ENCODE measurements at regions not wholly inside any gene's neighbourhood (a gene's known extent, or its start where the extent isn't known, plus 50 kb on each side); places are given as distances from the start of the nearest gene placed in this dataset.

- Mint-ChIP-seq H3K4me1 (peaks cover 2 to 3% of the 10 kb centered on the region in 2 experiments; a peak in 1 of 4 replicates), H3K9me3 (peaks cover 2 to 15% of the 10 kb centered on the region in 2 experiments), H3K27me3 (ENCODE audit: low read depth) (no peaks in the 10 kb centered on the region), H3K27ac (no peak overlapping the region), H3K4me3 (no peak overlapping the region), H3K36me3 (ENCODE audit: insufficient read depth in 1 of 3, low read depth in 3 of 3) (peaks cover 0 to 9% (median 0%) of the 10 kb centered on the region in 3 experiments; a peak in 1 of 7 replicates)
- Histone ChIP-seq H2BK12ac (ENCODE audit: insufficient read length, low read depth, low read length) (no peak overlapping the region), H3K14ac (ENCODE audit: insufficient read depth, low read length) (no peak overlapping the region), H3K79me1 (ENCODE audit: insufficient read depth, low read depth, low read length, poor library complexity, severe bottlenecking) (no peaks in the 10 kb centered on the region), H2BK120ac (ENCODE audit: low read depth, low read length, poor library complexity, severe bottlenecking) (no peak overlapping the region), H3K56ac (ENCODE audit: insufficient read length, low read depth, low read length) (no peak overlapping the region), H3K4ac (ENCODE audit: low read depth, low read length) (no peak overlapping the region), H3K9me3 (ENCODE audit: control insufficient read depth, low read depth, low read length) (no peaks in the 10 kb centered on the region), H3T11ph (ENCODE audit: low read length) (no peak overlapping the region), H2AFZ (ENCODE audit: low read length) (no peak overlapping the region), H3K27me3 (ENCODE audit: insufficient read depth, low read length) (no peaks in the 10 kb centered on the region), H2AK5ac (ENCODE audit: insufficient read length, low read length) (no peak overlapping the region), H4K5ac (ENCODE audit: insufficient read length, low read depth, low read length) (no peak overlapping the region), H3K23me2 (ENCODE audit: insufficient read length, low read depth, low read length, poor library complexity, severe bottlenecking) (no peaks in the 10 kb centered on the region), H3K27ac (ENCODE audit: insufficient read length, low read depth, low read length) (no peak overlapping the region), H3K23ac (ENCODE audit: insufficient read length, low read depth, low read length) (no peak overlapping the region), H4K8ac (replicated peaks; ENCODE audit: insufficient read length, low read depth, low read length) (no peak overlapping the region), H4K20me1 (ENCODE audit: control insufficient read depth, insufficient read depth, insufficient read length) (no peaks in the 10 kb centered on the region), H3K4me1 (ENCODE audit: insufficient read depth, low read length) (no peaks in the 10 kb centered on the region), H2BK20ac (ENCODE audit: low read depth, low read length, poor library complexity, severe bottlenecking) (no peak overlapping the region), H2BK15ac (ENCODE audit: low read depth, low read length) (no peak overlapping the region), H4K91ac (ENCODE audit: insufficient read length, low read depth, low read length) (no peak overlapping the region), H3K9ac (ENCODE audit: extremely low read depth, insufficient read length, low read length) (no peak overlapping the region), H2BK5ac (ENCODE audit: insufficient read length, low read length) (no peak overlapping the region), H3K18ac (ENCODE audit: insufficient read length, low read depth, low read length) (no peak overlapping the region), H3K79me2 (ENCODE audit: insufficient read depth, low read length) (no peaks in the 10 kb centered on the region), H3K4me2 (ENCODE audit: insufficient read depth, insufficient read length, low read length) (no peak overlapping the region)
- no CpG with 5 or more reads among the region's 2 CpGs for WGBS (ENCODE audit: extremely low coverage, insufficient read length, low lambda C conversion rate)
- DNase-seq: no peak
- no peak for TF ChIP-seq CTCF (conservative IDR thresholded peaks at IDR 0.05)
These were observed 508.0 kb downstream of the FGF9 start for GRCh38 chr13:22178878-22179277.
